HG03432 (cell line): ENCODE measurements at regions not wholly inside any gene's neighbourhood (a gene's known extent, or its start where the extent isn't known, plus 50 kb on each side); places are given as distances from the start of the nearest gene placed in this dataset.

Experiments
- ATAC-seq: cut with Tn5 transposase; IDR thresholded peaks from one replicate; pipeline ENCODE4 v1.9.1; 2021; ENCODE audit warnings: mild to moderate bottlenecking, moderate library complexity; ENCODE audit not compliant: unreplicated experiment

DNA sequence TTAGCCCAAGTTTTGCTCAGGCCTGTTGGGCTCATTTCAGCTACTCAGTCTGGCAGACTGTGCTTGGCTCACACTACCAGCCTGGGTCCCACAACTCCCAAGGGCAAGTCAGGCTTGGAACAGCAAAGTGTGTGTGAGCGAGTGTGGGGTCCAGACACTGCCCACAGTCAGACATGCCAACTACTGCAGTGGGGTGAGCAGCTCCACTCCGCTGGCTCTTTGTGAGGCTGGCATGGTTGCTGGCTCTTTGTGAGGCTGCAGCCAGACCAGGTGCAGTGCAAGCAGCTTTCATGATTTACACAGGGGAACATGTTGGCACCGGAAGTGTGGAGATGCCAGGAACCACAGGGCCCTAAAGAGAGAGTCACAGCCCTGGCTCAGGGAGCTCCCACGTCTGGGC lies 606.7 kb upstream of the FAM174A start:
- ATAC-seq, result no peak

- ATAC-seq, result peak; percentile 59
These were observed 608.7 kb upstream of the FAM174A start for GRCh38 chr5:99926463-99926862.

- ATAC-seq, result no peak
These were observed 612.8 kb upstream of the FAM174A start for GRCh38 chr5:99922386-99922785.

DNA sequence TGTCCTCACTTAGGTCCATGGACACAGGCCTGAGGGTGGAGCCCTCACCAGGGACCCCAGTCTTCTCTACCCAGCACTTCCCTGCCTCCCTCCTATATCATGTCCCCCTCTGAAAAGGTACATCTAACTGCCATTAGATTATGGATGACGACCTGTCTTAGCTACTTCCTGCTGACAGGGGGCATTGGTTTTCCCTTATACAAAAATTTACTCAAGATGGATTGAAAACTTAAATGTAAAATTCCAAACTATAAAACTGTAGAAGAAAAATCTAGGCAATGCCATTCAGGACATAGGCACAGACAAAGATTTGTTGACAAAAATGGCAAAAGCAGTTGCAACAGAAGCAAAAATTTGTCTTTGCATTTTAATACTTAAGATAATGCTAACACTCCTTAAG lies 623.2 kb upstream of the FAM174A start:
- no peak for ATAC-seq

DNA sequence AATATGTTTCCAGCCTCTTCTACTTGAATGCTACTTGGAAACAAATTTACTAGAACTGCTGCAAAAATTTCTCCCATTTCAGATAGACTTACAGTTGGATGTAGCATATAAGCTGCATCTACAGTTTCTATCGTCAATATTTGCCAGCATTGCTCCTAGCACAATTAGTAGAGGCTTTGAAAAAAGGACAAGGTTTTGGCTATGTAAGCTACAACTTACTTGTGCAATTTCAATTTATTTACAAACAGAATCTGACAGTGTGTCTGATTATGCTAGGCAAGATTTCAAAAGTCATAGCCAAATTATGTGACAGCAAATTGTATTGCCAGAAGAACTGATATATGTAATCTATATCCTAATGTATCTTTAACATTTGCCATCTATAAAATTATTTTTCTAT lies 628.4 kb upstream of the FAM174A start:
- ATAC-seq, result no peak

- no peak for ATAC-seq
These were observed 633.2 kb upstream of the FAM174A start for GRCh38 chr5:99901972-99902371.

DNA sequence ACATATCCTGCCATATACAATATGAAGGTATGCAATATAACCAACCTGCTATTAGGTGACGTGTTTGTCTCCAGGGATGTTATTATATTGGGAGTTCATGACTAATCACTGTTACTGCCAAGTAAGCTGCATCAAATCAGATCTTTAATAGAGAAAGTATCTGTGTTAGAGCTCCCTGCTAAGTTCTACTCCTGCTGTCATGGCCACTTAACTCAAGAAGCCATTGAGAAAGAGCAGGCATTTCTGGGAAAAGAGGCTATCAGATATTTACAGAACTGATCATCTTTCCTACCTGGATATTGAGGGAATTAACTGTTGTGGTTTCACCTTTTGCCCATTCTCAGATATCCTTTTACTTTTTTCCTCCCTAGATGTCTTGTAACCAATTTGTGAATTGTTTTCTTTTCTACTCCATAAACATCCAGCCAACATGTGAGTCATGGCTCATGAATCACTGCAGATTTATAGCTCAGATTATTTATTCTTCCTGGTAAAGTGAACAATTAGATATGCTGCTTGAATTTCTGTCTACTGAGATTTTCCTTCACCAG lies 634.8 kb upstream of the FAM174A start:
- ATAC-seq, result no peak

DNA sequence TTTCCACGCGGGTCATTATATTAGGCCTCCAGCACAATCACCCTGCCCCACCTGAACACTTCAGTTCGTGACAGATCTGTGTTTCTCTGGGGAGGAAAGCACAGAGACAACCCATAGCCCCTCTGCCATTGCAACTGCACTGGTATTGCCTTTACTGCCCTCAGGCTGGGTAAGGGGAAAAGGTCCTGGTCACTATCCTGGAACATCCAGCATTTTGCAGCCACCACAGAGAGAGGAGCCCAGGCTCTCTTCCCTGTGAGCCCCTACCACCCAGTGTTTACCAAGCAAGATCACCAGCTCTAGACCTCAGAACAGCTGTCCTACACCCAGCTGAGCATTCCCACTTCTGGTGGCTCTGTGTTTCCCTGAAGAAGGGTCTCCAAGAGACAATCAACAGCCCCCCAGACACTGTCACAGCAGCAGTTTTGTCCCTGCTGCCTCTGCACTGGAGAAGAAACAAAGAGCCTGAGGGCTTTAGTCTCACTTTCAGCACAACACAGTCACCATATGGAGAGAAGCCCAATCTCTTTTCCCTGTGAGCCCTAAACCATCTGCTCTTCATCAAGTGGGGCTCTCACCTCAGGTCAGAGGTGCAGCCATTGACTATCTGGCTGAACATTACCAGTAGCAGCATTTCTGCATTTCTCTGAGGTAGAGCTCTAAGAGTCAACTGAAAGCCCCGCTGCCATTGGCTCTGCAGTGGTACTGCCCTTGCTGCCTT lies 655.2 kb upstream of the FAM174A start:
- ATAC-seq, result no peak

GRCh38 chr5:99878830-99879229 lies 656.3 kb upstream of the FAM174A start:
- no peak for ATAC-seq

DNA sequence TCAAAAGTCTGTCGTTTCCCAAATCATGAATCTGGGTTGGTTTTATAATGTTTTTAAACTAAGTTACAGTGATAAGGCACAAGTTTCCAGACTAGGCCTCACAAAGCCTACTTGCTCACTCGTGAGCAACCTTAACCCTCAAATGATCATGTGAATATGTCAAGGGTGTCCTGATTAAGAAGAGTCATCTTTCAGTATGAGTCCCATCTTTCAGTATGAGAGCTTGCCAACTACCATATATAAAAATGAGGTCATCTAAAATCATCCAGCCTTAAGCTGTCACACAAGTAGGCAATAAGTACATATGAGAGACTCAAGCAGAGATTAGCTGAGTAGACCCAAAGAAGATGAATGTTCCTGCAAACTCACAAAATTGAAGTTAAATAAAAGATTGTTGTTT lies 668.4 kb upstream of the FAM174A start:
- peak; percentile 96 for ATAC-seq

DNA sequence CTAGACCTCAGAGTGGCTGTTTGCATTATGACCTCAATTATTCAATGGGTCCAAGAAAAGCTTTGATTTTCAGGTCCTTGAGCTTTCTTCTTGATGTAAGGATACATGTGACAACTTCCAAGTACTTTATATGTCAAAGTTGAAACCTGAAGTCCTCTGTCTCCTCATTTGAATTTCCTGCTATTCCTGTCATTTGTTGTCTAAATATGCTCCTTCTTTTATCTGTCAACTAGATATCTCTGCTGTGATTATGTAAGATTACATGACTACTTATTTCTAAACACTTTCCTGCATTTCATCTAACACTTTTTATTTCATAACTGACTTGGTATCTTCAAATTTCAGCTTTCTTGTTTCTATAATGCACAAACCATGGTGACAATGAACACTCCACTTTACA lies 670.0 kb upstream of the FAM174A start:
- ATAC-seq, result no peak

DNA sequence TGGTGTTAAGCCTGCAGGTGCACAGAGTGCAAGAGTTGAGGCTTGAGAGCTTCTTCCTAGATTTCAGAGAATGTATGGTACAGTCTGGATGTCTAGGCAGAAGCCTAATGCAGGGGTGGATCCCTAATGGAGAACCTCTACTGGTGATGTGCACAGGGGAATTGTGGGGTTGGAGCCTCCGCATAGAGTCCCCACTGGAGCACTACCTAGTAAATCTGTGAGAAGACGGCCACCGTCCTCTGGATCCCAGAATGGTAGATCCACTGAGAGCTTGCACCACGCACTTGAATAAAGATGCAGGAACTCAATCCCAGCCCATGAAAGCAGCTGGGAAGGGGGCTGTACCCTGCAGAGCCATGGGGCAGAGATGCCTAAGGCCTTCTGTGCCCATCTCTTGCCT lies 699.4 kb upstream of the FAM174A start:
- ATAC-seq, result no peak

DNA sequence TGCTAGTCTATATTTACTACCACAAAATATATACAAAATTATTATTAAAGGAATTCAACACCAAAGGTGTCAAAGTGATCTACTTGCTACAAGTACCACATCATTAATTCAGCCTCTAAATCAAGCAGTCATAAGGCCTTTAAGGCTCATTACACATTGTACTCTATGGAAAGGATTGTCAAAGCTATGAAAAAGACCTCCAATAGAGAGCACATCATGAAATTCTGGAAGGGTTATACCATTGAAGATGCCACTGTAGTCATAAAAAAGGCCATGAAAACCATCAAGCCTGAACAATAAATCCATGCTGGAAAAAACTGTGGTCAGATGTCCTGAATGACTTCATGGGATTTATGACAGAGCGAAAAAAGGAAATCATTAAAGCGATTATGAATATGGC lies 708.0 kb upstream of the FAM174A start:
- no peak for ATAC-seq

- no peak for ATAC-seq
These were observed 717.4 kb upstream of the FAM174A start for GRCh38 chr5:99817796-99818195.

DNA sequence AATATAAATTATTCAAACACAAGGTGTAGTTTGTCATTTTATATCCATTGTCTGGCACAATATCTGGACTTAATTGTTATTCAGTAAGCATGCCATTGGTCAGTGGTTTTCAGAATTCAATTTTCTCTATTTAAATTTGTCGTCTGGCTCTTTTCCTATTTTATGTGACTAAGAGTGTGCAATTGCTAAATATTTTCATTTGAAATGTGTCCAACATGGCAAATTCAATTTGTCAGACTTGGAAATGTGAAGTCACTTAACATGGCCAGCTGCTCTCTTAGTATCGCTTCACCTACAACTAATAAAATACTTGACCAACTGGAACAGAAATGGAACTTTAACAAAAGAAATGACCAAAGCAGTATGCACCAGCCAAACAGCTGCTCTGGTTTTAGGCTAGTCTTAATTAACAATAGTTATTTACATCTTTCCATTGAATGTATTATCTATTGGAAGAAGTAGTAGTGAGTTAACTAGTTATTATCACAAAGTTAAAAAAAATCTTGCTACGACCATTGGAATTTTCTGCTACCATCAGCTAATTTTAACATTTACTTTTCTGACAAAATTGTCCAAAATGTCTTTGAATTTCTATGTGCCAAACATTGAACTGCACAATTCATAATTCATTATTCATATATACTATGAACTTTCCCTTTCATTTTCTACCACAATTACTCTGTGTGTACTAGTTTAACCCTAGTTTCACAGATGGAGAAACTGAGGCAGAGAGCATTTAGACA lies 720.7 kb upstream of the FAM174A start:
- ATAC-seq, result no peak

DNA sequence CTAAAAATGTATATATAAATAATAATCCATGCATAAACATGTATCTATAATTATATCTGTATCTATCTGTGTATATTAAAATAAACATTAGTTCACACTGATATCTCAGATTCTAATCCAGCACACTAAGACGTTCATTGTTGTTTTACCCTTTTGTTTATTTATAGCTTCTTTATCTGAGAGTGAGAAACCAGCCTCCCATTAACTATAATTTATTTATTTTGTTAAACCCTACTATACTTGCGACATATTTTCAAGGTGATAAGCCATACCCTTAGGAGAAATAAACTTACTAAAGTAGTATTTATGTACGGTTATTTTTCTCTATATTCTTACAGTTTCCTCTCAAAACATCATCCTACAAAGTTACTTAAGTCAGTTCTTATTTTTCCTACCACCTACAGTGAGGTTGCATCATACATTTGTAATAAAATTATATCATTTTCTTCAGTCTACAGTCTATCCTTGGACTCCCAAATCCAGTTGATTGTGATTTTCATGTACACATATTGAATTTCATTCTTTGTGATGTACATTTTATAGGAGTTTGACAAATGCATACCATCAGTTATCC lies 726.4 kb upstream of the FAM174A start:
- ATAC-seq, result no peak

DNA sequence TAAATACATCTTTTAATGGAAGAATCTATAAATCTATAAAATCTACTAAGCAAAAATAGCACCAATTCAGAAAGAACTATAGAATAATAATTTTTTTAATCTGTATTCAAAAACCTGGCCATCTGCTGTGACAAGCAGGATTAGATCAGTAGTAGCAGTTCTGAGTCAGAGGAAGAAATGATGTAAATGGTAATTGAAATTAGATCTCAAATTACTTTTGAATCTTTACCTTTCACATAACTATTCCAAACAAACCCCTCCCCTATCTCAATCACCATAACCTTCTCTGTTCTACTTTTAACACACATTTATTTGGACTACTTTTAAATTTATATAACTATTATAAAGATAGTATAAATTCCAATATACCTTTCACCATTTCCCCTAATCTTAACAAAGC lies 727.8 kb upstream of the FAM174A start:
- no peak for ATAC-seq

GRCh38 chr5:99795031-99795430 lies 740.1 kb upstream of the FAM174A start:
- ATAC-seq, result no peak

- no peak for ATAC-seq
These were observed 746.7 kb upstream of the FAM174A start for GRCh38 chr5:99788482-99788881.

- ATAC-seq, result no peak
These were observed 760.0 kb upstream of the FAM174A start for GRCh38 chr5:99775189-99775588.

- ATAC-seq, result no peak
These were observed 761.9 kb upstream of the FAM174A start for GRCh38 chr5:99773290-99773689.

- ATAC-seq, result no peak
These were observed 763.9 kb upstream of the FAM174A start for GRCh38 chr5:99771296-99771695.
